Natural killer cell (primary cell): ENCODE measurements at regions not wholly inside any gene's neighbourhood (a gene's known extent, or its start where the extent isn't known, plus 50 kb on each side); places are given as distances from the start of the nearest gene placed in this dataset.

Source experiments
- ATAC-seq, 3 donors: fragments of 150-1000 bp in 2 of 3; fragments of 200-7000 bp in 1 of 3; cut with Tn5 transposase; 1 replicate in 1 of 3; 2 replicates in 2 of 3; pipeline ENCODE4 v1.10.0; 2021; ENCODE audit warnings: mild to moderate bottlenecking in 2 of 3, moderate library complexity in 2 of 3
- DNase-seq, 2 donors: peaks; one replicate each; pipeline versions ENCODE4 v3.0.0 to v3.0.0-alpha.2; 2013 to 2021; ENCODE audit warnings: mixed read lengths in 1 of 2
- H3K27ac ChIP-seq: one replicate; pipeline ENCODE4 v1.5.1; 2013; ENCODE audit warnings: mild to moderate bottlenecking, low read length
- H3K27me3 ChIP-seq: one replicate; pipeline ENCODE4 v1.6.1; 2013; ENCODE audit warnings: low read length; ENCODE audit not compliant: control insufficient read depth, insufficient read depth
- H3K36me3 ChIP-seq: one replicate; pipeline ENCODE4 v1.6.1; 2013; ENCODE audit warnings: low read length; ENCODE audit not compliant: control insufficient read depth, insufficient read depth
- H3K4me1 ChIP-seq: one replicate; pipeline ENCODE4 v1.6.1; 2013; ENCODE audit warnings: low read length; ENCODE audit not compliant: control insufficient read depth, insufficient read depth
- H3K4me3 ChIP-seq: one replicate; pipeline ENCODE4 v1.5.1; 2013; ENCODE audit warnings: low read length
- H3K9me3 ChIP-seq: one replicate; pipeline ENCODE4 v1.6.1; 2013; ENCODE audit warnings: low read length; ENCODE audit not compliant: control insufficient read depth, insufficient read depth
- H3K27ac Mint-ChIP-seq, 2 donors: one replicate each; pipeline ENCODE4 v1.8.0; 2022; ENCODE audit warnings: mild to moderate bottlenecking in 2 of 2, mixed read lengths in 2 of 2, moderate library complexity in 1 of 2
- H3K27me3 Mint-ChIP-seq, 2 donors: one replicate each; pipeline ENCODE4 v1.8.0; 2022; ENCODE audit warnings: low read depth in 2 of 2, mixed read lengths in 2 of 2
- H3K36me3 Mint-ChIP-seq: one replicate; pipeline ENCODE4 v1.8.0; 2022; ENCODE audit warnings: mixed read lengths
- H3K4me1 Mint-ChIP-seq, 2 donors: one replicate each; pipeline ENCODE4 v1.8.0; 2022; ENCODE audit warnings: mixed read lengths in 2 of 2
- H3K4me3 Mint-ChIP-seq: one replicate; pipeline ENCODE4 v1.8.0; 2022; ENCODE audit warnings: mild to moderate bottlenecking, moderate library complexity, mixed read lengths
- H3K9me3 Mint-ChIP-seq, 2 donors: one replicate each; pipeline ENCODE4 v1.8.0; 2022; ENCODE audit warnings: mixed read lengths in 2 of 2
- CTCF ChIP-seq: fragments of 200-600 bp; IDR thresholded peaks from one replicate; pipeline ENCODE4 v1.8.0; 2022; ENCODE audit warnings: antibody characterized with exemption
- WGBS: methylation state at CpG from one replicate; pipeline ENCODE4 v1.1.7; 2013; ENCODE audit warnings: missing lambda C conversion rate; ENCODE audit not compliant: insufficient coverage; 5-methylcytosine and 5-hydroxymethylcytosine counted together
- intact Hi-C: fragments of 100-400 bp; cut with micrococcal nuclease; formaldehyde crosslinking; loops from one replicate; pipeline ENCODE4 v1.14.2; 2022

GRCh38 chr13:106008540-106008939 is 526.9 kb downstream of the EFNB2 start:
- H3K27me3 ChIP-seq: no peaks in the 10 kb centered on the region
- H3K4me3 ChIP-seq: no peak overlapping the region
- H3K4me3 Mint-ChIP-seq: no peak overlapping the region
- no peak for TF ChIP-seq CTCF
- peaks cover 4 to 12% of the 10 kb centered on the region in 2 donors for H3K9me3 Mint-ChIP-seq
- no peak overlapping the region for H3K27ac ChIP-seq
- intact Hi-C loops: no loop called here
- H3K36me3 ChIP-seq: no peaks in the 10 kb centered on the region
- no peaks in the 10 kb centered on the region for H3K36me3 Mint-ChIP-seq
- DNase-seq (no peak), ATAC-seq (no peak)
- H3K4me1 ChIP-seq: no peaks in the 10 kb centered on the region
- no peaks in the 10 kb centered on the region for H3K4me1 Mint-ChIP-seq
- H3K9me3 ChIP-seq: no peaks in the 10 kb centered on the region
- H3K27ac Mint-ChIP-seq: no peak overlapping the region
- H3K27me3 Mint-ChIP-seq: no peaks in the 10 kb centered on the region

GRCh38 chr13:106007156-106007555 is 528.3 kb downstream of the EFNB2 start:
- Histone ChIP-seq H3K4me1 (no peaks in the 10 kb centered on the region), H3K27ac (no peak overlapping the region), H3K4me3 (no peak overlapping the region), H3K27me3 (no peaks in the 10 kb centered on the region), H3K9me3 (no peaks in the 10 kb centered on the region), H3K36me3 (no peaks in the 10 kb centered on the region)
- H3K36me3 Mint-ChIP-seq: no peaks in the 10 kb centered on the region
- no peak for ATAC-seq
- 75% methylated on average over 2 of the region's 2 CpGs for WGBS
- H3K4me1 Mint-ChIP-seq: no peaks in the 10 kb centered on the region
- peaks cover 4 to 9% of the 10 kb centered on the region in 2 donors for H3K9me3 Mint-ChIP-seq
- intact Hi-C loops: no loop called here
- no peaks in the 10 kb centered on the region for H3K27me3 Mint-ChIP-seq
- TF ChIP-seq CTCF: no peak
- no peak overlapping the region for H3K4me3 Mint-ChIP-seq
- no peak for DNase-seq
- no peak overlapping the region for H3K27ac Mint-ChIP-seq

GRCh38 chr13:106003651-106004050 is 531.8 kb downstream of the EFNB2 start:
- Histone ChIP-seq H3K27me3 (no peaks in the 10 kb centered on the region), H3K9me3 (no peaks in the 10 kb centered on the region), H3K27ac (no peak overlapping the region), H3K4me3 (no peak overlapping the region), H3K36me3 (no peaks in the 10 kb centered on the region), H3K4me1 (no peaks in the 10 kb centered on the region)
- no peaks in the 10 kb centered on the region for H3K36me3 Mint-ChIP-seq
- H3K4me3 Mint-ChIP-seq: no peak overlapping the region
- no peaks in the 10 kb centered on the region for H3K27me3 Mint-ChIP-seq
- intact Hi-C loops: no loop called here
- H3K4me1 Mint-ChIP-seq: no peaks in the 10 kb centered on the region
- no peak for DNase-seq
- no peak overlapping the region for H3K27ac Mint-ChIP-seq
- no peak for ATAC-seq
- peaks cover 10 to 11% of the 10 kb centered on the region in 2 donors for H3K9me3 Mint-ChIP-seq
- WGBS: no CpG with 5 or more reads among the region's 1 CpG
- no peak for TF ChIP-seq CTCF

- H3K9me3 Mint-ChIP-seq: peaks cover 8 to 9% of the 10 kb centered on the region in 2 donors
- DNase-seq: no peak
- Histone ChIP-seq H3K27me3 (no peaks in the 10 kb centered on the region), H3K36me3 (no peaks in the 10 kb centered on the region), H3K9me3 (no peaks in the 10 kb centered on the region), H3K4me3 (no peak overlapping the region), H3K27ac (no peak overlapping the region), H3K4me1 (no peaks in the 10 kb centered on the region)
- WGBS: 96% methylated on average over 1 of the region's 2 CpGs
- H3K27ac Mint-ChIP-seq: no peak overlapping the region
- ATAC-seq: no peak
- H3K4me3 Mint-ChIP-seq: no peak overlapping the region
- no peaks in the 10 kb centered on the region for H3K36me3 Mint-ChIP-seq
- intact Hi-C loops: no loop called here
- no peaks in the 10 kb centered on the region for H3K4me1 Mint-ChIP-seq
- TF ChIP-seq CTCF: no peak
- H3K27me3 Mint-ChIP-seq: no peaks in the 10 kb centered on the region
Measured at GRCh38 chr13:106001443-106001842, 534.0 kb downstream of the EFNB2 start.
